LNCAP (cell line): ENCODE measurements at regions not wholly inside any gene's neighbourhood (a gene's known extent, or its start where the extent isn't known, plus 50 kb on each side); places are given as distances from the start of the nearest gene placed in this dataset.

Experiments
- CTCF ChIP-seq: fragments of 450-650 bp; IDR thresholded peaks from 2 replicates; pipeline ENCODE4 v1.5.1; 2017; ENCODE audit warnings: mild to moderate bottlenecking

GRCh38 chr21:32888971-32889370, 117.4 kb upstream of the PAXBP1 start:
- no peak for TF ChIP-seq CTCF

- no peak for TF ChIP-seq CTCF
Observed at GRCh38 chr21:32889596-32889995, 118.0 kb upstream of the PAXBP1 start.

GRCh38 chr21:32894321-32894720, 122.8 kb upstream of the PAXBP1 start:
- no peak for TF ChIP-seq CTCF

GRCh38 chr21:32900814-32901213, 124.9 kb upstream of the OLIG2 start:
- no peak for TF ChIP-seq CTCF

GRCh38 chr21:32907521-32907920, 118.2 kb upstream of the OLIG2 start:
- TF ChIP-seq CTCF, result no peak

GRCh38 chr21:32908534-32908933, 117.2 kb upstream of the OLIG2 start:
- TF ChIP-seq CTCF, result no peak

GRCh38 chr21:32909393-32909792, 116.3 kb upstream of the OLIG2 start:
- TF ChIP-seq CTCF, result no peak

GRCh38 chr21:32914424-32915039, 111.2 kb upstream of the OLIG2 start:
- no peak for TF ChIP-seq CTCF
